ENCODE measurements at regions not wholly inside any gene's neighbourhood (a gene's known extent, or its start where the extent isn't known, plus 50 kb on each side); places are given as distances from the start of the nearest gene placed in this dataset.

DNA sequence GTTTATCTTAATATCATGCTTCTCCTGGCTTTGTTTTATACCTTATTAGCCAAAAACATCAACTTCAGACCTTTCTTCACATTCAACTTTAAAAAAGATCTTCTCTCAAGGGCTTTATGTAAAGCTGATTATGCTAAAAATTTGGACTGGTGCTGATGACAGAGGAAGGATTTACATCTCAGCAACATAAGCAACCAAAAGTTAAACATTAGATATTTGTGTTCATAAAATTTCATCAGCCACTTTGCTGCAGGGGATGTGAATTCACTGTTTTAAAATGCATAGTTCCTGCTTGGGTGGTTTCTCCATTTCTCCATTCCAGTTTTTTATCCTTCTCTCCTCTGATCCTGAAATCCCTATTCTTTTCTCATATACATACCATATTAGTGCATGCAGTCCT, 398.6 kb upstream of the DDI1 start:
- TF ChIP-seq, protein P1, sequence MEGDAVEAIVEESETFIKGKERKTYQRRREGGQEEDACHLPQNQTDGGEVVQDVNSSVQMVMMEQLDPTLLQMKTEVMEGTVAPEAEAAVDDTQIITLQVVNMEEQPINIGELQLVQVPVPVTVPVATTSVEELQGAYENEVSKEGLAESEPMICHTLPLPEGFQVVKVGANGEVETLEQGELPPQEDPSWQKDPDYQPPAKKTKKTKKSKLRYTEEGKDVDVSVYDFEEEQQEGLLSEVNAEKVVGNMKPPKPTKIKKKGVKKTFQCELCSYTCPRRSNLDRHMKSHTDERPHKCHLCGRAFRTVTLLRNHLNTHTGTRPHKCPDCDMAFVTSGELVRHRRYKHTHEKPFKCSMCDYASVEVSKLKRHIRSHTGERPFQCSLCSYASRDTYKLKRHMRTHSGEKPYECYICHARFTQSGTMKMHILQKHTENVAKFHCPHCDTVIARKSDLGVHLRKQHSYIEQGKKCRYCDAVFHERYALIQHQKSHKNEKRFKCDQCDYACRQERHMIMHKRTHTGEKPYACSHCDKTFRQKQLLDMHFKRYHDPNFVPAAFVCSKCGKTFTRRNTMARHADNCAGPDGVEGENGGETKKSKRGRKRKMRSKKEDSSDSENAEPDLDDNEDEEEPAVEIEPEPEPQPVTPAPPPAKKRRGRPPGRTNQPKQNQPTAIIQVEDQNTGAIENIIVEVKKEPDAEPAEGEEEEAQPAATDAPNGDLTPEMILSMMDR (conservative IDR thresholded peaks at IDR 0.05; ENCODE audit: low read depth, low read length), result no peak
- H3K4me3 ChIP-seq (ENCODE audit: low read depth, low read length), result no peak overlapping the region
- DNase-seq (ENCODE audit: low read depth), result no peak

DNA sequence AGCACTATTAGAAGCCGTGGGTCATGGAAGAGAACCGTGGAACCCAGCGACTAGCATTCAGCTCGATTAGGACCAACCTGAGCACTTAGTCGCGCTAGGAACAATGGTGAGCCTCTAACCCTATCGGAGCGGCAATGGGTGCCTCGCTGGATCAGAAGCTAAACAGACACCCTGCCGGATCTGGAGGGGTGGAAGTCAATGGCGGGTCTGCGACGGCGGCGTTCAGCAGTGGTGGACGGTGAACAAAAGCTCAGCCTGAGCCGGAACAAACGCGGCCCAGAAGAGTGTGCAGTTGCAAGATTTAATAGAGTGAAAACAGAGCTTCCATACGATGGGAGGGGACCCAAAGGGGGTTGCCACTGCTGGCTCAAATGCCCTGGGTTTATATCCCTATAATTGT, 391.8 kb upstream of the DDI1 start:
- TF ChIP-seq, protein P1 (conservative IDR thresholded peaks at IDR 0.05; ENCODE audit: low read depth, low read length), result no peak
- no peak overlapping the region for H3K4me3 ChIP-seq (ENCODE audit: low read depth, low read length)
- DNase-seq (ENCODE audit: low read depth), result no peak

DNA sequence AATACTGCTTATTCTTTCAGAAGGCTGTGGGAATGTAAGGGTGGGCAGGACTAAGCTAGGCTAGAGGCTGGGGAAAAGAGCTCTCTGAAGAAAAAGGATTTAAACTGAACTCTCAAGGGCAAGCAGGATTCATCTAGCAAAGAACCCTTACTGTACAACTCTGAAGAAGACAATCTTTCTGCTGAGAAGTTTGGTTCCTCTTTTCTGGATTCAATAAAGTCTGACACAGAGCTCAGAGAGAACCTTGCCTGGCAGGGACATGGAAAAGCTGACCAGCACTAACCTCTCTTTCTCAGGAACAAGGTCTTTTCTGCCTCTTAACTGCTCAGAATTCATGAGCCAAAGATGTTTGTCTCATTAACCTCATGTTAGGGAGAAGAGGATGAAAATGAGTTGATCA, 388.4 kb upstream of the DDI1 start:
- H3K4me3 ChIP-seq (ENCODE audit: low read depth, low read length), result no peak overlapping the region
- DNase-seq (ENCODE audit: low read depth), result no peak
- TF ChIP-seq, protein P1 (conservative IDR thresholded peaks at IDR 0.05; ENCODE audit: low read depth, low read length), result no peak

DNA sequence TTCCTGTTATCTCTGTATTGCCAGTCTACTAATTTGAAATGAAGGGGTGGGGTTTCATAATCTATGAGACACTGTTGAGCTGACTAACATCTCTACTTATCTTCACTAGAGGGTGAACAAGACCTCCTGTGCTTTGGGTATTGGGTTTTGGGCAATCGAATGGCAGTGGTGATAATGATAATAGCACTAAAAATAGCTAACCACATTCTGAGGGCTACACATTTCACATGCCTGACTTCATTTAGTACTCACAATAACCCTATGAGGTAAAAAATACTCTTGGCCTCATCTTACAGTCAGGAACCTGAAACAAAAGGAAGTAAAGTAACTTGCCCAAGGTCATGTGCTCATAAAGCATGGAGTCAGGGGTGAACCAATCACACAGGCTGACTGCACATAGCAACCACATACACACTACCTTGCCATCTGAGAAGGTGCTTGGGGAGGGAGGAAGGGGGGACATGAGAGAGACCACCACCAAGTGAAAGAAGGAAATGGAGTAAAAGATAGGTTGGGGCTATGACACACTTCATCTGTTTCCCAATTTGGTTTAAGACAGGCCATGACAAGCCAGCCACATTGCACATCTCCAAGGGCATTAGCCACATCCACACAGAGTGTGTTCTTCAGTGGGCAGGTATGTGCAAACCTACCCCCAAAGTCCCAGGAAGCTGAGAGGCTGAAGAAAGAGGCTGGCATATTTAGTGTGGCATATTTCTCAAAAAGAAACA, 387.6 kb upstream of the DDI1 start:
- H3K4me3 ChIP-seq (ENCODE audit: low read depth, low read length), result no peak overlapping the region
- peak; percentile 43 for DNase-seq (ENCODE audit: low read depth)
- TF ChIP-seq, protein P1 (conservative IDR thresholded peaks at IDR 0.05; ENCODE audit: low read depth, low read length), result no peak

DNA sequence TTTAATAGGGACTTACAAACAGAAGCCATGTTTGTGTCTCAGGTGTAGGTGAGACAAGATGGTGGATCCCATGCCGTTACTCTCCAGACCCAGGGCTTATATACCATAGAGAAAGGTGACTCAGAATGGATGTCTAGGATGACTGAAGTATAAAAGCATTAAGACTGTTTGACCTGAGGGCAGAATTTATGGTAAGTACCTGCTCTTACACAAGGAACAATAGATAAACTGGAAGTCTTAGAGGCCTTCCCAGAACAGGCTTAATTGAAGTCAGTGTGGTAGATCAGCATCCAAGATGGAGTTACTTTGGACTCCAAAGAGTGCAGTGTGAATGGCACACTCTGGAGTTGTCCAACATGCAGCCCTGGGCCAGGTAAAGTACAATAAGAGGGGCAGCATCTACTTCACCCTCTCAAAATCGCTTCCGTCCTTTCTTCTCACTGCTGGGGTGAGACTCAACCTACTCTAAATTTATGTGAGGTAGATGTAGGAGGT, 387.0 kb upstream of the DDI1 start:
- DNase-seq (ENCODE audit: low read depth), result no peak
- H3K4me3 ChIP-seq (ENCODE audit: low read depth, low read length), result no peak overlapping the region
- TF ChIP-seq, protein P1 (conservative IDR thresholded peaks at IDR 0.05; ENCODE audit: low read depth, low read length), result no peak

DNA sequence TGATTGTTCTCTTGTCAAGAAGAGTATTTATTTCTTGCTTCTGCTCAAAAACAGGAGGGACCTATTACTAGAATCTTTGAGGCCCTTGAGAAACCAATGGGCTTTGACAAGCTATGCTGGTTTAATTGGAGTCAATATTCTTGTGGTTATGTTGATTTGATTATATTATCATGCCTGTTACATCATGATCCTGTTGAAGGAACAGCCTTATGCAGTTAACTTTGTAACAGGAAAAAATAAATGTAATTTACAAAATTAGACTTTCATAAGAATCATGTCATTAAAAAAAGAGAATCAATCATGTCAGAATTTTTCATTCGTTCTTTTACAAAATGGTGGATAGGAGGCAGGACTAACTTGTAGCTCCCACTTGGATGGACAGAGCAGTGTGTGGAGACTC, 386.1 kb upstream of the DDI1 start:
- TF ChIP-seq, protein P1 (conservative IDR thresholded peaks at IDR 0.05; ENCODE audit: low read depth, low read length), result no peak
- no peak overlapping the region for H3K4me3 ChIP-seq (ENCODE audit: low read depth, low read length)
- no peak for DNase-seq (ENCODE audit: low read depth)

All from epithelial cell of proximal tubule (primary cell).